Stimulated activated memory B cell treated with anti-CD40 and anti-IgM and Interleukin-4, amounts not matched to agents 10 μg/mL and 1 μg/mL and 100 μg/mL, for 72 hours (primary cell): ENCODE measurements at regions not wholly inside any gene's neighbourhood (a gene's known extent, or its start where the extent isn't known, plus 50 kb on each side); places are given as distances from the start of the nearest gene placed in this dataset.

Source experiments
- ATAC-seq: fragments of 150-1000 bp; cut with Tn5 transposase; 2 replicates; pipeline ENCODE4 v1.10.0; 2021
- H3K27ac Mint-ChIP-seq: one replicate; pipeline ENCODE4 v1.8.0; 2022; ENCODE audit warnings: mild to moderate bottlenecking, mixed read lengths
- H3K27me3 Mint-ChIP-seq: one replicate; pipeline ENCODE4 v1.8.0; 2022; ENCODE audit warnings: mixed read lengths
- H3K36me3 Mint-ChIP-seq: one replicate; pipeline ENCODE4 v1.8.0; 2022; ENCODE audit warnings: mixed read lengths
- H3K4me1 Mint-ChIP-seq: one replicate; pipeline ENCODE4 v1.8.0; 2022; ENCODE audit warnings: mixed read lengths
- H3K4me3 Mint-ChIP-seq: one replicate; pipeline ENCODE4 v1.8.0; 2022; ENCODE audit warnings: mild to moderate bottlenecking, moderate library complexity, mixed read lengths
- H3K9me3 Mint-ChIP-seq: one replicate; pipeline ENCODE4 v1.8.0; 2022; ENCODE audit warnings: mixed read lengths

- no peaks in the 10 kb centered on the region for H3K36me3 Mint-ChIP-seq
- H3K4me1 Mint-ChIP-seq = no peaks in the 10 kb centered on the region
- no peaks in the 10 kb centered on the region for H3K9me3 Mint-ChIP-seq
- H3K27ac Mint-ChIP-seq = no peak overlapping the region
- no peak for ATAC-seq
- no peak overlapping the region for H3K4me3 Mint-ChIP-seq
- peaks cover 24% of the 10 kb centered on the region for H3K27me3 Mint-ChIP-seq
These were observed 517.8 kb downstream of the MIAT start for GRCh38 chr22:27175021-27175838.

- H3K4me3 Mint-ChIP-seq = no peak overlapping the region
- ATAC-seq = no peak
- no peaks in the 10 kb centered on the region for H3K4me1 Mint-ChIP-seq
- H3K27me3 Mint-ChIP-seq = peaks cover 24% of the 10 kb centered on the region
- H3K36me3 Mint-ChIP-seq = no peaks in the 10 kb centered on the region
- no peak overlapping the region for H3K27ac Mint-ChIP-seq
- H3K9me3 Mint-ChIP-seq = no peaks in the 10 kb centered on the region
These were observed 518.6 kb downstream of the MIAT start for GRCh38 chr22:27175974-27176373.

GRCh38 chr22:27179161-27179560, 521.8 kb downstream of the MIAT start:
- Mint-ChIP-seq H3K36me3 (no peaks in the 10 kb centered on the region), H3K4me3 (no peak overlapping the region), H3K27ac (no peak overlapping the region), H3K27me3 (peaks cover 21% of the 10 kb centered on the region), H3K9me3 (no peaks in the 10 kb centered on the region), H3K4me1 (no peaks in the 10 kb centered on the region)
- no peak for ATAC-seq

- no peak overlapping the region for H3K4me3 Mint-ChIP-seq
- no peaks in the 10 kb centered on the region for H3K9me3 Mint-ChIP-seq
- no peaks in the 10 kb centered on the region for H3K27me3 Mint-ChIP-seq
- H3K4me1 Mint-ChIP-seq = no peaks in the 10 kb centered on the region
- no peak overlapping the region for H3K27ac Mint-ChIP-seq
- H3K36me3 Mint-ChIP-seq = no peaks in the 10 kb centered on the region
- no peak for ATAC-seq
These were observed 524.1 kb downstream of the MIAT start for GRCh38 chr22:27181537-27181936.

GRCh38 chr22:27183474-27183873, 526.1 kb downstream of the MIAT start:
- no peaks in the 10 kb centered on the region for H3K9me3 Mint-ChIP-seq
- no peak overlapping the region for H3K27ac Mint-ChIP-seq
- no peaks in the 10 kb centered on the region for H3K27me3 Mint-ChIP-seq
- ATAC-seq = no peak
- H3K36me3 Mint-ChIP-seq = no peaks in the 10 kb centered on the region
- no peak overlapping the region for H3K4me3 Mint-ChIP-seq
- no peaks in the 10 kb centered on the region for H3K4me1 Mint-ChIP-seq

- no peaks in the 10 kb centered on the region for H3K4me1 Mint-ChIP-seq
- no peak overlapping the region for H3K27ac Mint-ChIP-seq
- H3K36me3 Mint-ChIP-seq = no peaks in the 10 kb centered on the region
- ATAC-seq = no peak
- peaks cover 7% of the 10 kb centered on the region for H3K27me3 Mint-ChIP-seq
- H3K4me3 Mint-ChIP-seq = no peak overlapping the region
- H3K9me3 Mint-ChIP-seq = no peaks in the 10 kb centered on the region
These were observed 527.8 kb downstream of the MIAT start for GRCh38 chr22:27185099-27185709.

GRCh38 chr22:27185760-27186302, 528.4 kb downstream of the MIAT start:
- Mint-ChIP-seq H3K9me3 (peaks cover 2% of the 10 kb centered on the region), H3K4me1 (no peaks in the 10 kb centered on the region), H3K27ac (no peak overlapping the region), H3K4me3 (no peak overlapping the region), H3K27me3 (peaks cover 7% of the 10 kb centered on the region), H3K36me3 (no peaks in the 10 kb centered on the region)
- ATAC-seq = no peak

GRCh38 chr22:27186643-27187042, 529.3 kb downstream of the MIAT start:
- Mint-ChIP-seq H3K9me3 (peaks cover 7% of the 10 kb centered on the region), H3K27ac (no peak overlapping the region), H3K27me3 (peaks cover 7% of the 10 kb centered on the region), H3K4me1 (no peaks in the 10 kb centered on the region), H3K4me3 (no peak overlapping the region), H3K36me3 (no peaks in the 10 kb centered on the region)
- ATAC-seq = no peak

- Mint-ChIP-seq H3K27me3 (peaks cover 14% of the 10 kb centered on the region), H3K4me3 (no peak overlapping the region), H3K9me3 (peaks cover 8% of the 10 kb centered on the region), H3K4me1 (no peaks in the 10 kb centered on the region), H3K36me3 (no peaks in the 10 kb centered on the region), H3K27ac (no peak overlapping the region)
- no peak for ATAC-seq
These were observed 534.9 kb downstream of the MIAT start for GRCh38 chr22:27192135-27192829.

- Mint-ChIP-seq H3K27me3 (peaks cover 14% of the 10 kb centered on the region), H3K9me3 (peaks cover 14% of the 10 kb centered on the region), H3K4me1 (no peaks in the 10 kb centered on the region), H3K27ac (no peak overlapping the region), H3K36me3 (no peaks in the 10 kb centered on the region), H3K4me3 (no peak overlapping the region)
- ATAC-seq = no peak
These were observed 535.8 kb downstream of the MIAT start for GRCh38 chr22:27193215-27193614.

- Mint-ChIP-seq H3K27ac (no peak overlapping the region), H3K9me3 (peaks cover 14% of the 10 kb centered on the region), H3K36me3 (no peaks in the 10 kb centered on the region), H3K27me3 (peaks cover 13% of the 10 kb centered on the region), H3K4me3 (no peak overlapping the region), H3K4me1 (no peaks in the 10 kb centered on the region)
- no peak for ATAC-seq
These were observed 536.2 kb downstream of the MIAT start for GRCh38 chr22:27193636-27194035.

GRCh38 chr22:27194096-27194748, 536.8 kb downstream of the MIAT start:
- H3K4me3 Mint-ChIP-seq = no peak overlapping the region
- peaks cover 14% of the 10 kb centered on the region for H3K9me3 Mint-ChIP-seq
- peaks cover 7% of the 10 kb centered on the region for H3K27me3 Mint-ChIP-seq
- H3K36me3 Mint-ChIP-seq = no peaks in the 10 kb centered on the region
- H3K27ac Mint-ChIP-seq = no peak overlapping the region
- ATAC-seq = no peak
- no peaks in the 10 kb centered on the region for H3K4me1 Mint-ChIP-seq

GRCh38 chr22:27195094-27195493, 537.7 kb downstream of the MIAT start:
- Mint-ChIP-seq H3K27me3 (peaks cover 7% of the 10 kb centered on the region), H3K27ac (no peak overlapping the region), H3K9me3 (peaks cover 14% of the 10 kb centered on the region), H3K36me3 (no peaks in the 10 kb centered on the region), H3K4me3 (no peak overlapping the region), H3K4me1 (no peaks in the 10 kb centered on the region)
- ATAC-seq = no peak

GRCh38 chr22:27195494-27195893, 538.1 kb downstream of the MIAT start:
- Mint-ChIP-seq H3K36me3 (no peaks in the 10 kb centered on the region), H3K9me3 (peaks cover 14% of the 10 kb centered on the region), H3K4me3 (no peak overlapping the region), H3K27ac (no peak overlapping the region), H3K4me1 (no peaks in the 10 kb centered on the region), H3K27me3 (peaks cover 7% of the 10 kb centered on the region)
- ATAC-seq = no peak

GRCh38 chr22:27196606-27197005, 539.2 kb downstream of the MIAT start:
- peaks cover 7% of the 10 kb centered on the region for H3K9me3 Mint-ChIP-seq
- no peaks in the 10 kb centered on the region for H3K4me1 Mint-ChIP-seq
- no peaks in the 10 kb centered on the region for H3K36me3 Mint-ChIP-seq
- H3K27ac Mint-ChIP-seq = no peak overlapping the region
- H3K4me3 Mint-ChIP-seq = no peak overlapping the region
- ATAC-seq = no peak
- H3K27me3 Mint-ChIP-seq = peaks cover 7% of the 10 kb centered on the region
